Aorta (tissue), 5 donors: ENCODE measurements at regions not wholly inside any gene's neighbourhood (a gene's known extent, or its start where the extent isn't known, plus 50 kb on each side); places are given as distances from the start of the nearest gene placed in this dataset.

Source experiments
- ATAC-seq: fragments of 200-7000 bp; cut with Tn5 transposase; one replicate; pipeline ENCODE4 v1.9.1; 2022; ENCODE audit warnings: moderate library complexity; ENCODE audit not compliant: low FRiP score
- DNase-seq, 2 donors: peaks; one replicate each; pipeline ENCODE4 v3.0.0-alpha.2; 2020
- H3K27ac ChIP-seq, 2 donors: one replicate each; pipeline ENCODE4 v1.5.1; 2013; ENCODE audit warnings: low read length in 2 of 2, mild to moderate bottlenecking in 2 of 2, moderate library complexity in 2 of 2, control low read depth in 1 of 2, inconsistent platforms in 1 of 2, low read depth in 1 of 2
- H3K27me3 ChIP-seq, 2 donors: one replicate each; pipeline ENCODE4 v1.6.1; 2013; ENCODE audit warnings: control low read depth in 1 of 2, low read length in 1 of 2, mild to moderate bottlenecking in 1 of 2, moderate library complexity in 1 of 2; ENCODE audit not compliant: insufficient read depth in 2 of 2, control insufficient read depth in 1 of 2
- H3K36me3 ChIP-seq, 2 donors: one replicate each; pipeline ENCODE4 v1.6.1; 2013; ENCODE audit warnings: control low read depth in 1 of 2, low read length in 1 of 2, mild to moderate bottlenecking in 1 of 2; ENCODE audit not compliant: insufficient read depth in 2 of 2, control insufficient read depth in 1 of 2
- H3K4me1 ChIP-seq, 2 donors: one replicate each; pipeline ENCODE4 v1.6.1; 2013; ENCODE audit warnings: low read length in 2 of 2, control low read depth in 1 of 2, mild to moderate bottlenecking in 1 of 2, moderate library complexity in 1 of 2; ENCODE audit not compliant: insufficient read depth in 2 of 2, control insufficient read depth in 1 of 2
- H3K4me3 ChIP-seq, 2 donors: one replicate each; pipeline ENCODE4 v1.5.1; 2013; ENCODE audit warnings: low read length in 2 of 2, control low read depth in 1 of 2, mild to moderate bottlenecking in 1 of 2
- H3K9me3 ChIP-seq: one replicate; pipeline ENCODE4 v1.6.1; 2013; ENCODE audit warnings: mild to moderate bottlenecking, low read length; ENCODE audit not compliant: control insufficient read depth
- WGBS, 2 donors: extraction: QIAGEN DNeasy Blood & Tissue Kit; methylation state at CpG; one replicate each; pipeline ENCODE4 v1.1.7; 2013; 5-methylcytosine and 5-hydroxymethylcytosine counted together
- intact Hi-C, 2 donors: fragments of 100-400 bp; cut with DNase I; formaldehyde crosslinking; loops; one replicate each; pipeline versions ENCODE4 v1.14.2 to v1.15.0; 2022
- donor health status: healthy with polysubstance abuse.
- donor health status: Bipolar disorder and iron deficiency.
- donor health status: DM: no; HTN: no; CAD: no.
- donor health status: DM: no; HTN: no; CAD: no.
- donor health status: DM: yes; HTN: yes; CAD: no.

DNA sequence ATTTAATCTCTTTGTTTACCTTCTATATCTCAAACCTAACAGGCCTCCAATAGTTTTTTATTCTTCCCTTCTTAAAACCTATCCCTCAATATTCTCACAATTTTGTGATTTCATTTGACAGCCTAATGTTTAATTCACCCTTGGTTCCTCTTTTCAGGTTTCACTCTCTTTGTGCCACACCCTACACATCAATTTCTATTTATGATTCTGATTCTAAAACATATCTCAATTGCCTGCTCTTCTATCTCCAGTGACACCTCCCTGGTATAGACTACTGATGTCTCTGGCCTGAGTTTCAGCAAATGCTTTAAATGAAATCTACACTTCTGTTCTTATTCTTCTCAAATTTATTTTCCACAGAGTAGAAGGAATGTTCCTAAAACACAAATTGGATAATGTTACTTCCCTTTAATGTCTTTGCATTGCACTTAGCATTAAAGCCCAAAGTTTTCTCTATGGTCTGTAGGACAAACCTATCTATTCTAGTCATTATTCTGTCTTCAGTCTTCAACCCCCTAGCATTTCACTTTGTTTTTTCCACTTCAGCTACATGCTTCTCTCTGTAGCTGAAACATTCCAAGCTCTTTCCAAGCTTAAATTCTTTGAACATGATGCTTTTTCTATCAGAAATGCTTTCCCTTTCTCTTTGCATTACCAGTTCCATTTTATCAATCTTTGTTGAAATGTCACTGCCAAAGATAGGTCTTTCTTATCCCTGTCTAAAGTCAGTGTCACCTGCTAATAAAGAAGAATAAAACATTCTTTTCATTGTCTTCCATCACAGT lies 622.0 kb downstream of the CENPC start:
- no peaks in the 10 kb centered on the region for H3K27me3 ChIP-seq
- H3K4me1 ChIP-seq = peaks cover 0 to 1% of the 10 kb centered on the region in 2 donors
- no peaks in the 10 kb centered on the region for H3K36me3 ChIP-seq
- H3K9me3 ChIP-seq = no peaks in the 10 kb centered on the region
- H3K27ac ChIP-seq = no peak overlapping the region
- H3K4me3 ChIP-seq = no peak overlapping the region
- intact Hi-C loops = no loop called here
- DNase-seq = no peak
- ATAC-seq = no peak

DNA sequence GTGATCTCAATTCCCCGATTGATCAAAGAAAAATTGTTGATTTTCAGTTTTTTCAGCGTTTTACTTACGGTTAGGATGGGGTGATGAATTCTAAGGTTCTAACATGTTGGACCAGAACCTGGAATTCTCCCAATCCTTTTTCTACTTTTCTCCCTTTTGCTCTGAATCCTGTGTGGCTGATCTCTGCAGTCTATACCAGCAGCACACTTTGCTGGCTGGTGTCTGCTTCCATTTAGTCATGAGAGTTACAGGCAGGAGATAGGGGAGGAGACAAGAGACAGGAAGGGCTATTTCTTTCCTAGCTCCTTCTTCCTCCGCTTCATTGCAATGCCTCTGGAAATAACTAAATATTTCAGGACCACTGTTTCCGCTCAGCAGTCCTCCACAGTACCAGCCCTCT lies 623.9 kb downstream of the CENPC start:
- no peaks in the 10 kb centered on the region for H3K4me1 ChIP-seq
- DNase-seq (no peak), ATAC-seq (no peak)
- H3K9me3 ChIP-seq = no peaks in the 10 kb centered on the region
- H3K27ac ChIP-seq = no peak overlapping the region
- no peaks in the 10 kb centered on the region for H3K27me3 ChIP-seq
- intact Hi-C loops = no loop called here
- no peaks in the 10 kb centered on the region for H3K36me3 ChIP-seq
- 62 to 66% methylated on average over 5 of the region's 5 CpGs for WGBS, 2 donors
- H3K4me3 ChIP-seq = no peak overlapping the region

DNA sequence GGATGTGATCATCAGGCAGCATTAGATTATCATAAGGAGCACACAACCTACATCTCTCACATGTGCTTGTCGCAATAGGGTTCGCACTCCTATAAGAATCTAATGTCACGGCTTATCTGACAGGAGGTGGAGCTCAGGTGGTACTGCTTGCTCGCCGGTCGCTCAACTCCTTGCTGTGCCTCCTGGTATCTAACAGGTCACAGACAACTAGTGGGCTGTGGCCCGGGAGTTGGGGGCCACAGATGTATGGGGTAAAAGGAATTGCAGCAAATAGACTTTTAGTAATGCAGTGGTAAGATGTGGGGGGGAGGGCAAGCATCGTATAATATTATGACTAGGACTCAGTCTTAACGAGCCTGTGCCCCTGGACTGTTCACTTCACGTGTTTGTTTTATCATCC lies 624.8 kb downstream of the CENPC start:
- Histone ChIP-seq H3K9me3 (no peaks in the 10 kb centered on the region), H3K27ac (no peak overlapping the region), H3K27me3 (no peaks in the 10 kb centered on the region), H3K4me1 (no peaks in the 10 kb centered on the region), H3K4me3 (no peak overlapping the region), H3K36me3 (no peaks in the 10 kb centered on the region)
- ATAC-seq = no peak
- intact Hi-C loops = no loop called here
- DNase-seq = no peak
- 85 to 86% methylated on average over 10 of the region's 10 CpGs for WGBS, 2 donors

DNA sequence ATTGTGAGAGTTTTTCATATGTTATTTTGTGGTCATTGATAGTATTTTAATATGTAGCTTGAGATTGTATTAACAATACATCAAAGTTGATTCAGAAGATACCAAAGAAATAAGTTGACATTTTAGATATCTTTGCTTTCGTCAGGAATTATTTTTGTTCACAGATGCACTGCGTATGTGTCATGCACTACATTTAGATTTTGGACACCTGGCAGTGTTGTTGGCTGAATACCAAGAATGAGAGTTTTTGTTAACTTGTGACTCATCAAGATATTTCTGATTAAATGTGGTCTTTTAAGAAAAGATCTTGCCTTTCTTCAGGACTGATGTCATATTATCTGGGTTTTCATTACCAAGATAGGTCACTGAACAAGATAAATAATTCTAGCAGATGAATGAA lies 633.4 kb downstream of the CENPC start:
- Histone ChIP-seq H3K27me3 (no peaks in the 10 kb centered on the region), H3K27ac (no peak overlapping the region), H3K9me3 (no peaks in the 10 kb centered on the region), H3K4me1 (no peaks in the 10 kb centered on the region), H3K4me3 (no peak overlapping the region), H3K36me3 (no peaks in the 10 kb centered on the region)
- 9 to 10% methylated on average over 2 of the region's 2 CpGs for WGBS, 2 donors
- ATAC-seq (no peak), DNase-seq (no peak)
- intact Hi-C loops = no loop called here

DNA sequence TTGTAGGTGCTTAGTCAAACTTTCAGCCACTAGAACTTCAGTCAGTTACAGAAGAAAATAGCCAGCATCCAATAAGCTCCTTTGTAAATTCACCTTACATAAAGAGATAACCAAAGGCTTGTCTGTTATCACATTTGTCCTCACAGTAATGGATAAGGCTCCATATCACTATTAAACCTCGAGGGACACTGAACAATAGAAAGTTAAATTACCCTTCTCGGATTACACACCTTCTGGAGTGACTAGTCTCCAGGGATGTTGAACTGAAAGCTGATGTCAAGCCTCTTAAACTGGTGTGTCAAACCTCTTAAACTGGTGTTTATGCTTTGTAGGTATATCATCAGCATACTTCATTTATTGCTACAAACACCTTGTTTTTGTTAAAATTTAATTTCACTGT lies 639.0 kb downstream of the CENPC start:
- intact Hi-C loops = no loop called here
- ATAC-seq = no peak
- DNase-seq = no peak
- Histone ChIP-seq H3K4me3 (no peak overlapping the region), H3K36me3 (no peaks in the 10 kb centered on the region), H3K4me1 (no peaks in the 10 kb centered on the region), H3K27me3 (no peaks in the 10 kb centered on the region), H3K9me3 (no peaks in the 10 kb centered on the region), H3K27ac (no peak overlapping the region)
- WGBS, 2 donors = 33 to 35% methylated on average over 2 of the region's 2 CpGs

DNA sequence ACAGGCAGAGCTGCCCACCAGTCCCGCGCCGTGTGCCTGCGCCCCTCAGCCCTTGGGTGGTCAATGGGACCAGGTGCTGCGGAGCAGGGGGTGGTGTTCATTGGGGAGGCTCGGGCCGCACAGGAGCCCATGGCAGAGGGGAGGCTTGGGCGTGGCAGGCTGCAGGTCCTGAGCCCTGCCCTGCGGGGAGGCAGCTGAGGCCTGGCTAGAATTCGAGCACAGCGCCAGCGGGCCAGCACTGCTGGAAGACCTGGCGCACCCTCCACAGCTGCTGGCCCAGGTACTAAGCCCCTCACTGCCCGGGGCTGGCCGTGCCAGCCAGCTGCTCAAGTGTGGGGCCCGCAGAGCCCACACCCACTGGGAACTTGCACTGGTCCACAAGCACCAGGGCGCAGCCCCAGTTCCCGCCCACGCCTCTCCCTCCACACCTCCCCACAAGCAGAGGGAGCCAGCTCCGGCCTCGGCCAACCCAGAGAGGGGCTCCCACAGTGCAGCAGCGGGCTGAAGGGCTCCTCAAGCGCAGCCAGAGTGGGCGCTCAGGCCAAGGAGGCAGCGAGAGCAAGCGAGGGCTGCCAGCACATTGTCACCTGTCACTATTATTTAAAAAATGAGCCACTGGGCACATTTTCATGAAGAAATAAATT lies 645.8 kb downstream of the CENPC start:
- Histone ChIP-seq H3K27me3 (no peaks in the 10 kb centered on the region), H3K27ac (no peak overlapping the region), H3K9me3 (peaks cover 2% of the 10 kb centered on the region), H3K4me3 (no peak overlapping the region), H3K36me3 (no peaks in the 10 kb centered on the region), H3K4me1 (no peaks in the 10 kb centered on the region)
- no peak for DNase-seq
- no peak for ATAC-seq
- intact Hi-C loops = no loop called here
- WGBS, 2 donors = 91 to 94% methylated on average over 26 of the region's 26 CpGs

DNA sequence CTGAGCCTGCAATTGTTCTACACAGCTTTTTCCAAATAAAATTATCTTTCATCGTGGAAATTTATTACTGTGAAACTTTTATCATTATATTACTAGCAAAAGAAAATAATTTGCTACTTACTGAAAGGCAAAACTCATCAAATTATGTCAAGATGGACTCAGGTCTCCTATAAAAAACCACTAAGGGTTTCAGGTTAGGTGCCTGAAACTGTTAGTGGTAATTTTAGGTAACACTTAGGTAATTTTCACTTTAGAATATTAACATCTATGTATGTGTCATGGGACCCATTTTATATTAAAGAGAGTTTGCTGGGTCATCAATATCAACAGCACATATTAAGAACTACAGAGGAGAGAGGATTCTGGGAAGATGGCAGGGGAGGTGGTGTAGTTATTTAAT lies 651.5 kb downstream of the CENPC start:
- ATAC-seq (no peak), DNase-seq (no peak)
- H3K4me1 ChIP-seq = no peaks in the 10 kb centered on the region
- H3K27me3 ChIP-seq = no peaks in the 10 kb centered on the region
- no peaks in the 10 kb centered on the region for H3K9me3 ChIP-seq
- no peak overlapping the region for H3K27ac ChIP-seq
- 74 to 80% methylated on average over 1 of the region's 1 CpG for WGBS, 2 donors
- intact Hi-C loops = no loop called here
- H3K36me3 ChIP-seq = no peaks in the 10 kb centered on the region
- no peak overlapping the region for H3K4me3 ChIP-seq

DNA sequence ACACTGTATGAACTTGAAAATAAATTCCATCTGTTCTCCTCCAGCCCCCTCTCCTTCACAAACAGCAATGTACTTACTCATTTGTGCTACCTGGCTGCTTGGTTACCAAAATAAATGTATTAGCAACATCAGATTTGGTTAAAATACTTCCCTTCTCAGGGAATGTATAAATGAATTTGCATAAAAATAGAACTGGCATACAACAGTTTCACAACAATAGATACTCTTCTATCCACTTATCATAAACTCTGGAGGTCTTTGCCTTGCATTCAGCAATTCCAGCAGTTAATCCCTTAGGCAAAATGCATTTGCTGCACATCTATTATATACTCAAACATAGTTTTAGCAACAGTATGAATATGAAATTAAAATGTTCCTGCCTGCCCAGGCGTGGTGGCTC lies 658.2 kb downstream of the CENPC start:
- ATAC-seq (no peak), DNase-seq (no peak)
- H3K27me3 ChIP-seq = no peaks in the 10 kb centered on the region
- no peaks in the 10 kb centered on the region for H3K9me3 ChIP-seq
- H3K27ac ChIP-seq = no peak overlapping the region
- WGBS, 2 donors = 66 to 81% methylated on average over 1 of the region's 1 CpG
- H3K4me1 ChIP-seq = no peaks in the 10 kb centered on the region
- no peaks in the 10 kb centered on the region for H3K36me3 ChIP-seq
- H3K4me3 ChIP-seq = no peak overlapping the region
- intact Hi-C loops = no loop called here

DNA sequence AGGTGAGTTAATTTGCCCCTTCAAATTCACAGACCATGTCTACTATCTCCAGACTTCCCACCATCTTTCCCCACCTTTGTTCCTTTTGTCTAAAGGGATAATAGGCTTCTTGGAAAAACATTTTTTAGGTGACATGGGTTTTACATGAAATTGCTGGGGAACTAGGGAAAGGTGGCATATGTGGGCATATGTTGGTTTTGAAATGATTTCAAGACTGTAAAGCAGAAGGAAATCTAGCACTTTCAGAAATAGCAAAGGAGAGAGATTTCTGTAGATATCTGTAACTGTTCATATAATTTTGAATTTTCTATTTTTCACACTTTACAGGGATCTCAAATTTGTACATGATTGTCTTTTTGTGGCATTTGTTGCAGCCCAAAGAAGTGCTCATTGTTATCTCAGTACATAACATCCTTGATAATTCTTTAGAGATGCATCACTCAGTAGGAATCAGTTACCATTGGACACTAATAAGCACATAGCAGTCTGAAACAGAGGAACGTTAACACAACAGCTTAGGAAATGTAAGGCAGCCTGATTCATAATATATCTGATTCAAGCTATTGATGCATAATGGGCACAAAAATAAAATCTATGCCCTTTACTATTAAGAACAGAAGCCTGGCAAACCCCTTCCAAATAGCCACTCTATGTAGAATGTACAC lies 659.7 kb downstream of the CENPC start:
- no peaks in the 10 kb centered on the region for H3K4me1 ChIP-seq
- no peaks in the 10 kb centered on the region for H3K27me3 ChIP-seq
- H3K4me3 ChIP-seq = no peak overlapping the region
- ATAC-seq (no peak), DNase-seq (no peak)
- intact Hi-C loops = no loop called here
- H3K36me3 ChIP-seq = no peaks in the 10 kb centered on the region
- no peak overlapping the region for H3K27ac ChIP-seq
- H3K9me3 ChIP-seq = no peaks in the 10 kb centered on the region
- WGBS, 2 donors = 76 to 81% methylated on average over 1 of the region's 1 CpG
